ENCODE measurements at regions not wholly inside any gene's neighbourhood (a gene's known extent, or its start where the extent isn't known, plus 50 kb on each side); places are given as distances from the start of the nearest gene placed in this dataset.

DNA sequence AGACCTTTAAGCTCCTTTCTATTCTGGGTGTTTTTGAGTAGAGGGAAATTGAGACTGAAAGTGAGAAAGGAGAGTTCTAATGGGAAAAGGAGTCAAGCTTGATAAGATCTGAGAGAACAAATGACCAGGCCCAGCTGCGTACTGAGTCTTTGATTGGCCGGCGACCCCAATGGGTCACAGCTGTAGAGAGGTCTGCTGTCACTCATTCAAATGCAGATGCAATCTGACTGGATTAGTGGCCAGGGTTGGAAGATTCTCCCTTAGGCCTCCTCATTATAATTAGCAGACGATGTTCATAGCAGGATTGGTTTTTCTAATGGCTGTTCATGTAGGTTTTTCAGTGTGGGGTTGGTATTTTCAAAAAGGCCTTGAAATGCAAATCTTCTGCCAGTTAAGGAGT lies 127.2 kb upstream of the SLC25A13 start:
- no peak overlapping the region for H3K27ac ChIP-seq (ENCODE audit: insufficient read length, low read depth, low read length)
- H3K36me3 Mint-ChIP-seq (ENCODE audit: insufficient read depth in 1 of 3, low read depth in 3 of 3) = no peaks in the 10 kb centered on the region
- no peaks in the 10 kb centered on the region for H3K4me1 ChIP-seq (ENCODE audit: insufficient read depth, low read length)
- H4K5ac ChIP-seq (ENCODE audit: insufficient read length, low read depth, low read length) = no peak overlapping the region
- no peaks in the 10 kb centered on the region for H4K20me1 ChIP-seq (ENCODE audit: control insufficient read depth, insufficient read depth, insufficient read length)
- no peak overlapping the region for H2BK5ac ChIP-seq (ENCODE audit: insufficient read length, low read length)
- no peak overlapping the region for H3K4me2 ChIP-seq (ENCODE audit: insufficient read depth, insufficient read length, low read length)
- H3K23me2 ChIP-seq (ENCODE audit: insufficient read length, low read depth, low read length, poor library complexity, severe bottlenecking) = no peaks in the 10 kb centered on the region
- no peaks in the 10 kb centered on the region for H3K9me3 ChIP-seq (ENCODE audit: control insufficient read depth, low read depth, low read length)
- H4K8ac ChIP-seq (replicated peaks; ENCODE audit: insufficient read length, low read depth, low read length) = no peak overlapping the region
- peak overlapping the region in 1 of 3 experiments; percentile 53; a peak in 2 of 7 replicates for H3K27ac Mint-ChIP-seq
- TF ChIP-seq, protein P1, sequence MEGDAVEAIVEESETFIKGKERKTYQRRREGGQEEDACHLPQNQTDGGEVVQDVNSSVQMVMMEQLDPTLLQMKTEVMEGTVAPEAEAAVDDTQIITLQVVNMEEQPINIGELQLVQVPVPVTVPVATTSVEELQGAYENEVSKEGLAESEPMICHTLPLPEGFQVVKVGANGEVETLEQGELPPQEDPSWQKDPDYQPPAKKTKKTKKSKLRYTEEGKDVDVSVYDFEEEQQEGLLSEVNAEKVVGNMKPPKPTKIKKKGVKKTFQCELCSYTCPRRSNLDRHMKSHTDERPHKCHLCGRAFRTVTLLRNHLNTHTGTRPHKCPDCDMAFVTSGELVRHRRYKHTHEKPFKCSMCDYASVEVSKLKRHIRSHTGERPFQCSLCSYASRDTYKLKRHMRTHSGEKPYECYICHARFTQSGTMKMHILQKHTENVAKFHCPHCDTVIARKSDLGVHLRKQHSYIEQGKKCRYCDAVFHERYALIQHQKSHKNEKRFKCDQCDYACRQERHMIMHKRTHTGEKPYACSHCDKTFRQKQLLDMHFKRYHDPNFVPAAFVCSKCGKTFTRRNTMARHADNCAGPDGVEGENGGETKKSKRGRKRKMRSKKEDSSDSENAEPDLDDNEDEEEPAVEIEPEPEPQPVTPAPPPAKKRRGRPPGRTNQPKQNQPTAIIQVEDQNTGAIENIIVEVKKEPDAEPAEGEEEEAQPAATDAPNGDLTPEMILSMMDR (conservative IDR thresholded peaks at IDR 0.05) = no peak
- no peak overlapping the region for H2BK15ac ChIP-seq (ENCODE audit: low read depth, low read length)
- H2AK5ac ChIP-seq (ENCODE audit: insufficient read length, low read length) = no peak overlapping the region
- no peak overlapping the region for H3T11ph ChIP-seq (ENCODE audit: low read length)
- no peak overlapping the region for H2BK120ac ChIP-seq (ENCODE audit: low read depth, low read length, poor library complexity, severe bottlenecking)
- H3K27me3 ChIP-seq (ENCODE audit: insufficient read depth, low read length) = no peaks in the 10 kb centered on the region
- H3K4me1 Mint-ChIP-seq = peaks cover 10 to 15% of the 10 kb centered on the region in 2 experiments
- no peak overlapping the region for H3K18ac ChIP-seq (ENCODE audit: insufficient read length, low read depth, low read length)
- H4K91ac ChIP-seq (ENCODE audit: insufficient read length, low read depth, low read length) = no peak overlapping the region
- H2AFZ ChIP-seq (ENCODE audit: low read length) = no peak overlapping the region
- H3K27me3 Mint-ChIP-seq (ENCODE audit: low read depth) = no peaks in the 10 kb centered on the region
- no peak overlapping the region for H3K4me3 Mint-ChIP-seq
- no peak overlapping the region for H2BK12ac ChIP-seq (ENCODE audit: insufficient read length, low read depth, low read length)
- H3K14ac ChIP-seq (ENCODE audit: insufficient read depth, low read length) = no peak overlapping the region
- H3K9ac ChIP-seq (ENCODE audit: extremely low read depth, insufficient read length, low read length) = no peak overlapping the region
- WGBS (ENCODE audit: extremely low coverage, insufficient read length, low lambda C conversion rate) = no CpG with 5 or more reads among the region's 4 CpGs
- H3K23ac ChIP-seq (ENCODE audit: insufficient read length, low read depth, low read length) = no peak overlapping the region
- H3K4ac ChIP-seq (ENCODE audit: low read depth, low read length) = no peak overlapping the region
- peak; percentile 30 for DNase-seq
- H2BK20ac ChIP-seq (ENCODE audit: low read depth, low read length, poor library complexity, severe bottlenecking) = no peak overlapping the region
- no peak overlapping the region for H3K56ac ChIP-seq (ENCODE audit: insufficient read length, low read depth, low read length)
- no peaks in the 10 kb centered on the region for H3K9me3 Mint-ChIP-seq
- H3K79me2 ChIP-seq (ENCODE audit: insufficient read depth, low read length) = no peaks in the 10 kb centered on the region
- no peaks in the 10 kb centered on the region for H3K79me1 ChIP-seq (ENCODE audit: insufficient read depth, low read depth, low read length, poor library complexity, severe bottlenecking)
